NCI-H1694 treated with DMSO at 0.1 percent for 48 hours (cell line): ENCODE measurements at regions not wholly inside any gene's neighbourhood (a gene's known extent, or its start where the extent isn't known, plus 50 kb on each side); places are given as distances from the start of the nearest gene placed in this dataset.
"Not testable (repeated sequence)": the region's sequence is repeated elsewhere in the genome, so short reads cannot be mapped to it uniquely, and the experiment has no call there.

Source experiments
- DNase-seq: peaks from one replicate; lab custom pipeline; 2025; lab: John Stamatoyannopoulos, UW

GRCh38 chr4:148857973-148858534 is 415.8 kb upstream of the NR3C2 start:
- DNase-seq: no peak

- DNase-seq: no peak
Measured at GRCh38 chr4:148857239-148857972, 415.2 kb upstream of the NR3C2 start.

GRCh38 chr4:148854203-148854602 is 412.0 kb upstream of the NR3C2 start:
- DNase-seq: no peak

GRCh38 chr4:148852092-148852699 is 410.0 kb upstream of the NR3C2 start:
- DNase-seq: no peak

GRCh38 chr4:148850257-148850995 is 408.2 kb upstream of the NR3C2 start:
- DNase-seq: no peak

GRCh38 chr4:148849581-148849980 is 407.4 kb upstream of the NR3C2 start:
- no peak for DNase-seq

GRCh38 chr4:148847544-148848255 is 405.5 kb upstream of the NR3C2 start:
- no peak for DNase-seq

- DNase-seq: no peak
Measured at GRCh38 chr4:148845609-148846008, 403.4 kb upstream of the NR3C2 start.

- no peak for DNase-seq
Measured at GRCh38 chr4:148843625-148844024, 401.4 kb upstream of the NR3C2 start.

GRCh38 chr4:148842843-148843242 is 400.6 kb upstream of the NR3C2 start:
- DNase-seq: no peak

GRCh38 chr4:148837571-148837970 is 395.4 kb upstream of the NR3C2 start:
- DNase-seq: not testable (repeated sequence)

- no peak for DNase-seq
Measured at GRCh38 chr4:148834804-148835631, 392.8 kb upstream of the NR3C2 start.

GRCh38 chr4:148831945-148832344 is 389.7 kb upstream of the NR3C2 start:
- DNase-seq: no peak

GRCh38 chr4:148828291-148828690 is 386.1 kb upstream of the NR3C2 start:
- no peak for DNase-seq

GRCh38 chr4:148827781-148828180 is 385.6 kb upstream of the NR3C2 start:
- no peak for DNase-seq

GRCh38 chr4:148823419-148823769 is 381.2 kb upstream of the NR3C2 start:
- DNase-seq: no peak

GRCh38 chr4:148822572-148823418 is 380.6 kb upstream of the NR3C2 start:
- no peak for DNase-seq

- no peak for DNase-seq
Measured at GRCh38 chr4:148814030-148814429, 371.8 kb upstream of the NR3C2 start.

- DNase-seq: no peak
Measured at GRCh38 chr4:148813289-148813688, 371.1 kb upstream of the NR3C2 start.

- no peak for DNase-seq
Measured at GRCh38 chr4:148812101-148812500, 369.9 kb upstream of the NR3C2 start.
